ENCODE measurements at regions not wholly inside any gene's neighbourhood (a gene's known extent, or its start where the extent isn't known, plus 50 kb on each side); places are given as distances from the start of the nearest gene placed in this dataset.
"Not testable (repeated sequence)": the region's sequence is repeated elsewhere in the genome, so short reads cannot be mapped to it uniquely, and the experiment has no call there.

DNA sequence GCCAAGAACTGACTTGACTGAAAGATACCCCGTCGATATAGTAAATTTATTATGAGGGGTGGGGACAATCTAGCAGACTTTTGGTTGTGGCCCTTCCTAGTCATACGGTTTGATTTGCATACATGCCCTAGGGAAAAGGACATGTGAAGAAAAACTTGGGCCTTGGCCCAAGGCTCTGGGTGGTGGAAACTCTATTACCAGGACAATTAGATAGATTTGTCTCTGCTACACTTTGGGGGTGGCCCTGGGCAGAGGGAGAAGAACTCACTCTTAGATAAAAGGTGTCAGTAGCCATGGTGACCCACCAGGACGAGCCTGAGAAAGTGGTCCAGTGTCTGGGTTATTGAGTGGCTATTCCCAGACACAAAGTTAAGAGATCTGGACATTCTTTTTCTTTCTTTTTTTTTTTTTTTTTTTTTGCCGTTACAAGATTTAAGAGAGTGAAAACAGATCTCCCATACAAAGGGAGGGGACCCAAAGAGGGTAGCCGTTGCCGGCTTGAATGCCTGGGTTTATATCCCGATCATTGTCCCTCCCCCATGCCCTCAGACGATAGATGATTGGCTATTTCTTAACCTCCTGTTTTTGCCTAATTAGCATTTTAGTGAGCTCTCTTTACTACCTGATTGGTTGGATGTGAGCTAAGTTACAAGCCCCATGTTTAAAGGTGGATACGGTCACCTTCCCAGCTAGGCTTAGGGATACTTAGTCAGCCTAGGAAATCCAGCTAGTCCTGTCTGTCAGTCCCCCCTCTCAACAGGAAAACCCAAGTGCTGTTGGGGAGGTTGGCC is 96.4 kb upstream of the SMAD3 start:
- no peak for FAIRE-seq

DNA sequence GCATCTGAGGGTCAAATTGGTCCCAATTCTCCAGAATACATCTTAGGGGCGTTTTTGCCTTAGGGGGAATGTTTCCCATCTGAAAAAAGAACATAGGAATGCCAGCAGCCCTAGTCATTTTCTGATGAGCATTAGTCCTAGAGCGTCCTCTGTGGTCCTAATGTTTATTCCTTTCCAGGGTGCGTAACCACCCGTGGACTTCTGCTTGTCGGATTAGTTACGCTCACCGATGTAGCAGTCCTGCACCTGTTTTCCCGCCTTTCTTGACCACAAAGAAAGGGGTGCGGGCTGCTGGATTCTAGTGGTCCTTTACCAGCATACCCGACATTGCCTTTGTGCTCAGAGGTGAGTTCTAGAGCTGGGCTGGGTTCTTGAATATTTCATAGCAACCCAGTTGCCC is 91.3 kb upstream of the SMAD3 start:
- FAIRE-seq = not testable (repeated sequence)

DNA sequence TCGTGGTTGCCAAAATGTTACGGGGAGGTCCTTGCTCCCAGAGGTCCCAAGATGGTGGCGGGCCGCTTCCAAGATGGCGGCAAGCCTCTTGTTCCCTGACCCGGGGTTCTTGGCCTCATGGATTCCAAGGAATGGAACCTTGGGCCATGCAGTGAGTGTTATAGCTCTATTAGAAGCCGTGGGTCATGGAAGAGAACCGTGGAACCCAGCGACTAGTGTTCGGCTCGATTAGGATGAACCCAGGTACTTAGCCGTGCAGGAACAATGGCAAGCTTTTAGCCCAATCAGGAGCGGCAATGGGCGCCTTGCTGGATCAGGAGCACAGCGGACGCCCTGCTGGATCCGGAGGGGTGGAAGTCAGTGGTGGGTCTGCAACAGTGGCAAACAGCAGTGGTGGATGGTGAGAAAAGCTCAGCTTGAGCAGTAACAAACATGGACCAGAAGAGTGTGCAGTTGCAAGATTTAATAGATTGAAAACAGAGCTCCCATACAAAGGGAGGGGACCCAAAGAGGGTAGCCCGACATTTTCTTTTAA is 89.2 kb upstream of the SMAD3 start:
- not testable (repeated sequence) for FAIRE-seq

DNA sequence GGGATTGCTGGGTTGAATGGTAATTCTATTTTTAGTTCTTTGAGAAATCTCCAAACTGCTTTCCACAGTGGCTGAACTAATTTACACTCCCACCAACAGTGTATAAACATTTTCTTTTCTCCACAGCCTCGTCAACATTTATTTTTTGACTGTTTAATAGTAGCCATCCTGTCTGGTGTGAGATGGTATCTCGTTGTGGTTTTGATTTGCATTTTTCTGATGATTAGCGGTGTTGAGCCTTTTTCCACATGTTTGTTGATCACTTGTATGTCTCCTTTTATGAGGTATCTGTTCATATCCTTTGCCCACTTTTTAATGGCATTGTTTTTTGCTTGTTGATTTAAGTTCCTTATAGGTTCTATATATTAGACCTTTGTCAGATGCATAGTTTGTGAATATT is 85.1 kb upstream of the SMAD3 start:
- FAIRE-seq = not testable (repeated sequence)

DNA sequence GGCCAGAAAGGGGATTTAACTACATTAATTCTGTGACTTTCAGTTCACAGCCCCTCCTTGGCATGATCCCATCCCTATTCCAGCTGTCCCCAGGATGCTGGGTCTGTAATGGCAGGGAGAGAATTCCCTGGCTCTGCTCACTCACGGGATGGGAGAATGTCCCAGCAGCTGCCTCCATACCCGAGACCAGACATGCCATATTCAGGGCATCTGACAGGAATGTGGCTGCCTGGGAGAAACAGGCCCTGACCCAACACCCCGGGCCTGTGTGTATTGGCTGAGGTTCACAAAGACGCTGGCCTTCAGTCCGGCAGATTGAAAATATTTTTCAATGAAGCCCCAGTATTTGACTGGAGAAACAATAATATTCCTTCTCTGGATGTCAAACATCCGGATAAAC is 83.6 kb upstream of the SMAD3 start:
- no peak for FAIRE-seq

DNA sequence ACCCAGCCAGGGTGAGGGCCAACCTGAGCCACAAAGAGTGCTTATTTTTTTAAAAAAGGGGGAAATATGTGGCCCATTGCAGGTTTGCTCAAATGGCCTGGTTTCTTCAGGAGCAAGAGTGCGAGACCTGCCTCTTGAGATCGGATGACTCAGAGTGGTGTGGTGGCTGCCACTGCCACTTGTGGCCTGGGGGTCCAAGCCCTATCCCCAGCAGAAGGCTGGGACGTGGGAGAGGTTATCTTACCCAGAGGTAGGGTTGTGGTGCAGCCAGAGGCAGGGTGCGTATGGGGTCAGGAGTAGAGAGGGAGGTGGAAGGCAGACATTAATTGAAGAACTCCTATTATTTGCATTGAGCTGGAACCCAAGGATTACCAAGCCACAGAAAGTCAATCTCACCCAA is 83.2 kb upstream of the SMAD3 start:
- no peak for FAIRE-seq

DNA sequence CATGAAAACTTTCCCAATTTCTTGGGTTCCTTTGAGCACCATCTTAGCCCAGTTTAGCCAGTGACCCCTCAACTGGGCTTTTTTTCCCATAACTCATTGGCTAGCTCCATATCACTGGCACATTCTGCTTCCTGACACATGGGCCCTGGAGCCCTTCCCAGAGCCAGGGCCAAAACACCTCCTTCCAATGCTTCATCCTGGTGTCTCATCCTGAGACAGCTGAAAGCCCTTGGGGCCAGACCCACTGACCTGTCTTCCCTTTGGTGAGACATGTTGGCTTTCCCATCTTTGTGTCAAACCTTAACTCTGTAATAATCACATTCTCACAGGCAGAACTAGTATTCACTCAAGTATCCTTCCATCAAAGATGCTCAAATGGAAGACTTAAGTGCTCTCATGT is 82.6 kb upstream of the SMAD3 start:
- FAIRE-seq = no peak

DNA sequence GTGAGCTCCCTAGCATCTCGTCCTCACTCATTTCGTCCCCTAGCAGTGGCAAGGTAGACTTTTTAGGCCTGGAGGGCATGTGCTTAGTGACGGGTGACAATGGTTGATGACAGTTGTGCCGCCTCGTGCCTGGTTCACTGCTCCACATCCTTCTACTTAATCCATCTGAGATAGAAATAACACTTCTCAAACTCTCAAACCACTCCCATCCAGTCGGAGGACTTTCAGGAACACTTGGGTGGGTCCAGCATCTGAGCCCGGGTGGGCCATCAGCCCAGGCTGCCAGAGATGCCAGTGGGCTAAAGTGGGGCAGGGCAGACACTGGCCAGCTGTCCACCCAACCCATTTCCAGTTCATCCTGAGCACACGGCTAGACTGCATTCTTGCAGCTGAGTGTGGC is 79.7 kb upstream of the SMAD3 start:
- FAIRE-seq = no peak

DNA sequence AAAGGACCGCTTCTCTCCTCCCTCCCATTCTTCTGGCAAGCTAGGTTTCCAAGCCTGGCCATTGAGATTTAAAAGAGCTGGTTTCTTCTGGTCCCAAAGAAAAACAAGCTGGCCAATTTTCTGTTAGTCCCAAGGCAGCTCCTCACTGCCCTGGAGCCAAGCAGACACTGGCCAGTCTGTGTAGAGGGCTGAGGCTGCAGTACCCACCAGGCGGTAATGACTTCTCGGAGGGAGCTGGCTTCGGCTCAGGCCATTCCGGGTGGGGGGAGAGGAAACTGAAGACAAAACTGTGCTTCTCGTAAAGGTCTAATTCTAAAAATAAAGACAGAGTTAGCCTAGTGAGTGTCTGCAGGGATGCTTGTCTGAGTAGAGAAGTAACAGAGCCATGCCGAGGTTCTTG is 78.5 kb upstream of the SMAD3 start:
- FAIRE-seq = no peak

DNA sequence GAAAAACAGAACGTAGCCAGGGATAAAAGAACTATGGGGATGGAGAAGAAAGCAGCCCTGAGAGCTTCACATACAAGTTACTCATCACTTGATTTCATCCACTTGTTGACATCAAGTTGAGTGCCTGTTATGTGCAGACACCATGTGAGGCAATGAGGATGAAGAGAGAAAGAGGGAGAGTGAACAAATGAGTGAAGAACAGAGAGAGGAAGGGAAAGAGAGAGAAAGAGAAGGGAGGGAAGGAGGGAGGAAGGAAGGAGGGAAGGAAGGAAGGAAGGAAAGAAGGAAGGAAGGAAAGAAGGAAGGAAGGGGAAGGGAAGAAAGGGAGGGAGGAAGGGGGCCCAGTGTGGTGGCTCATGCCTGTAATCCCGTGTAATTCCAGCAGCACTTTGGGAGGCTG is 72.3 kb upstream of the SMAD3 start:
- no peak for FAIRE-seq

DNA sequence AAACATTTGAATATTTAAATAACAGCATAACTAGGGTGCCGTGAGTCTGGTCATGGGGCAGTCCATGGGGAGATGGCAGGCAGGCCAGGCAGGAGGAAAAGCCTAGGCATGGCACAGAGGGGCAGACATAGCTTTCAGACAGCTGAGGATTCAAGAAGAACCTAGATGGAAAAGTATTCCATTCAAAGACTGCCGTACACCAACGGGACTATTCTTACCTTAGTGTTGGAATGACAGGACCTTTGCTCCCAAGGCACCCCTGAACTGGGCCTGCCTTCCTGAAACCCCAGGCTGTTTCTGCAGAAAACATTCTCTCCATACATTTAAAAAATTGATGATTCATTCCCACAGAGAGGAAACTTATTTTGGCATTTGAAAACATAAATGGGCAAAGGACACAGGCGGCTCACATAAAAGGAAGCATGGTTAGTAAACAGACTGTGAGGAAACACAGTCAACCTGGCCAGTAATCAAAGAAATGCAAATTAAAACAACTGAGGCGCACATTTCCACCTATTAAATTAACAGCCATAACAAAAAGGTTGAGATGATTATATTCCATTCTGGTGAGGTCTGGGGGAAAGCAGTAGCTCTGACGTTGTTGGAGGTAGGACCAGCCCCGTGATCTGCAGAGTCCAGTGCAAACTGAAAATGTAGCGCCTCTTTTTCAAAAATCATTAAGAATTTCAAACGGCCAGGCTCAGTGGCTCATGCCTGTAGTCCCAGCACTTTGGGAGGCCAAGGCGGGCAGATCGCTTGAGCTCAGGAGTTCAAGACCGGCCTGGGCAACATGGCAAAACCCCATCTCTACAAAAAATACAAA is 71.3 kb upstream of the SMAD3 start:
- no peak for FAIRE-seq

DNA sequence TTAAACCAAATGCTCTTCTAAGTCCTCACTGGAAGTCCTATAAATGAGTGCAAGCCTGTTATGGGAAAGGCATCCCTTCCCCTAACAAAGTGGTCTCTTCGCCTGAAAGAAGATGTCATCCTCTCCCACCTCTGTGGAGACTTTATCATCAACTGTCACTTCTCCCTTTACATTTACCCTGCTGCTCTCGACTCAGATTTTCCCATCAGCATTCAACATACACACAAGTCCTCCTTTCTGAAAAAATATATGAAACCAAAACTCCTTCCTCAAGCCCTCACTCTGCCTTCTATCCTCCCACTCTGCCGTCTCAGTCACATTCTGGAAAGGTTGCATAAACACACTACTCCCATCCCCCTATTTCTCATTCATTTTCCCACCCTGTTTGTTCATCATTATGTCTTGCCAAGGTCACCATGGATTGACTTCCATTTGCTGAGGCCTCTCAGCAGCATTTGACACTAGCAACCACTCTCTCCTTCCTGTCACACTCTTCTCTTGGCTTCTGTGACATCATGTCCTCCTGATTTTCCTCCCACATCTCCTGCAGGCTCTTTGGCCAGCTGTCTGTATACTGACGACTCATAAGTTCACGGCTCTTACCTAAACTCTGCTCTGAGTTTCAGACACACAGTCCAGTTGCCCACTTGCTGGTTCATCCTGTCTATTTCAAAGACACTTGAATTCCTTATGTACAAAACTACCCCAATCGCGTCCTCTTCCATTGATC is 70.3 kb upstream of the SMAD3 start:
- FAIRE-seq = no peak

DNA sequence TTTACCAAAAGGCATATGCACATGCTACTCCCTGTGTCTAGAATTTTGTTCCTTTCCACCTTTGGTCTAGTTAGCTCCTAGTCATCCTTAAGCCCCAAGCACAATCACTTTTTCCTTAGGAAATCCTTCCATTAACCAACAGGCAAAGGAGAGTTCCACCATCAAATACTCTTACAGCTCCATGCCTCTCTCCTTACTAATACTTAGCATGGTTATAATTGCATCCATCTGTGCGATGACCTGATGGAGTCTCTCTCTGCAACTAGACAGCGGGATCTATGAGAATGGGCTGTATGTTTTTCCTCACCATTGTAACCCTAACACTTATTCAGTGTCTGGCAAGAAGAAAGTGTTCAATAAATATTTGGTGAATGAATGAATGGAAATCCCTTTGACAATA is 69.3 kb upstream of the SMAD3 start:
- FAIRE-seq = no peak

DNA sequence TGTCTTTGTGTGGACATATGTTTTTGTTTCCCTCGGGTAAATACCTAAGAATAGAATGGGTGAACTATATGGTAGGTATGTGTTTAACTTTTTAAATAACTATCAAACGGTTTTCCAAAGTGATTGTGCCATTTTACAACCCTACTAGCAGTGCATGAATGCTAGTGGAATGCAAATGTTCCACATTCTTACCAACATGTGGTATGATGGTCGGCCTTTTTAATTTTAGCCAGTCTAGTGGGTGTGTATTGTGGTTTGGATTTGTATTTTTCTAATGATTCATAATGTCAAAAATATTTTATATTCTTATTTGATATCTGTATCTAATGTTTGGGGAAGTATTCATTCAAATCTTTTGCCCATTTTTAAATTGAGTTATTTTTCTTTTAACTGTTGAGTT is 68.2 kb upstream of the SMAD3 start:
- no peak for FAIRE-seq

DNA sequence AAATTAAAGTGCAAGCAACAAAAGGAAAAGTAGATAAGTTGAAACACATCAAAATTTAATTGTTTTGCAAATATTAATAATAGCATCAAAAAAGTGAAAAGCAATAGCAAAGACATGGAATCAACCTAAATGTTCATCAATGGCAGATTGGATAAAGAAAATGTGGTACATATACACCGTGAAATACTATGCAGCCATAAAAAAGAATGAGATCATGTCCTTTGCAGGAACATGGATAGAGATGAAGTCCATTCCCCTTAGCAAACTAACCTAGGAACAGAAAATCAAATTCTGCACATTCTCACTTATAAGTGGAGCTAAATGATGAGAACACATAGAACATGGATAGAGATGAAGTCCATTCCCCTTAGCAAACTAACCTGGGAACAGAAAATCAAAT is 67.2 kb upstream of the SMAD3 start:
- not testable (repeated sequence) for FAIRE-seq

DNA sequence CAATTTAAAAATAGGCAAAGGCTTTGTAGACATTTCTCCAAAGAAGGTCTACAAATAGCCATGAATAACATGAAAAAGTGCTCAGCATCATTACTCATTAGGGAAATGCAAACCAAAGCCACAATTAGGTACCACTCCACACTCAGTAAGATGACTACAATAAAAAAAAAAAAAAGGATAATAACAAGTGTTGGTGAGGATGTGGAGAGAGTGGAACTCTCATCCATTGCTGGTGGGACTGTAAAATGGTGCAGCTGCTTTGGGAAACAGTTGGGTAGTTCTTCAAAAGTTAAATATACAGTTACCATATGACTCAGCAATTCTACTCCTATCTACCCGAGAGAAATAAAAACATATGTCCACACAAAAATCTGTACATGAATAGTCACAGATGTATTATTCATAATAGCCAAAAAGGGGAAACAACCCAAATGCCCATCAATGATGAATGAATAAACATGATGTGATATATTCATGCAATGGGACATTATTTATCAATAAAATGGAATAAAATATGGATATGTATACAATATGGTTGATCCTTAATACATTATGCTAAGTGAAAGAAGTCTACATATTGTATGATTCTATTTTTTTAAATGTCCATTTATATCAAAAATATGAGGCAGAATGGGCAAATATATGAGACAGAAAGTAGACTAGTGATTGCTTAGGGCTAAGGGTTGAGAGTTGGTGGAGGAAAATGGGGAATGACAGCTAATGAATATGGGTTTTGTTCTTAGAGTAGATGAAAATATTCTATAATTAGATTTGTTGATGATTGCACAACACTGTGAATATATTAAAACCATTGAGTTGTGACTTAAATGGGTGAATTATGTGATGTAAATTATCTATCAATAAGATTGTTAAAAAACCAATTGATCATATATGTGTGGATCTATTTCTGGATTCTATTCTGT is 66.1 kb upstream of the SMAD3 start:
- no peak for FAIRE-seq

DNA sequence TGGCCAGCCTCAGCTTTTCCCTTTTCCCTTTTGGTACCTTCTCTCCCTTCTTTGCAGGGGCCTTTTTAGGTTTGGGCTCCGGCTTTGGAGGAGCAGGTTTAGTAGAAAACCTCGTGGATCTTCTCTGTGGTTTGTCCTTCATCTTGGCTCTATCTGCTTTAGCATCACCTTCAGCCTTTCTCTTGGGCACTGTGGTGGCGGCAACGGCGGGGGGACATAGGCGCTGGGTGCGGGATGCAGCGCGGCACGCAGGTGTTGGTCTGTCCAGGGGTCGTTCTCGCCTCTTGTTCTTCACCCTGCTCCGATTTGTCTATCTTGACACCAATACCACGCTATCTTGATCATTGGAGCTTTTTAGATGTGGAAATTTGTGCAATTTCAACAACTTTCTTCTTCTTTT is 64.5 kb upstream of the SMAD3 start:
- FAIRE-seq = no peak

DNA sequence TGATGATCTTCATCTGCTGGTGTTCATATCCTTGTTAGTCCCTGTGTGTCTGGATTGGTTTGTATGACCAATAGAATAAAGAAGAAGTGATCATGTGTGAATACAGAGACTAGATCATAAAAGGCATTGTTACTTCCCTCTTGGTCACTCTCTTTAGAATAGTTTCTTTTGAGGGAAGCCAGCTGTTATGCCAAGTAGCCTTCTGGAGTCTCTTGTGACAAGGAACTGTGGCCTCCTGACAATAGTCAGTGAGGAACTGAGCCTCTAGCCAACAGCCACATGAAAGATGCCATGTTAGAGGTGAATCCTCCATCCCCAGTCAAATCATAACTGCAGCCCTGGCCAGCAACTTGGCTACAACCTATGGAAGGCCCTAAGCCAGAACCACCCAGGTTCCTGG is 63.0 kb upstream of the SMAD3 start:
- no peak for FAIRE-seq

DNA sequence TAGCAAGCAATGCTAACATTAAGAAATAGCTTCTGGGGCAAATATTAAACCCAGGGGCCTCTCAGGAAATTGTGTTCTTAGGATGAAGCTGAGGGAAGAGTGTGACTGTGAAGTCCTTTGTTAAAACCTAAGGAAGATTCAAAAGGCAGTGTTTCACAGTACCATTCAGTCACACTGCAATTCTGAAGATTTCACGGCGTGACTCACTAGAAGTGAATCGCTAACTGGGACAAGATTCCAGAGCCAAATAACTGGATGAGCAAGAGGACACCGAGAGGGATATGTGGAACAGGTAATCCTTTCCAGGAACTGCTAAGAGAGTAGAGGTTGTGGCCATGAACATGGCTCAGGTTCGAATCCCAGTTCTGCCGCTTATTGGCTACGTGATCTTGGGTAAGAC is 61.8 kb upstream of the SMAD3 start:
- FAIRE-seq = no peak

DNA sequence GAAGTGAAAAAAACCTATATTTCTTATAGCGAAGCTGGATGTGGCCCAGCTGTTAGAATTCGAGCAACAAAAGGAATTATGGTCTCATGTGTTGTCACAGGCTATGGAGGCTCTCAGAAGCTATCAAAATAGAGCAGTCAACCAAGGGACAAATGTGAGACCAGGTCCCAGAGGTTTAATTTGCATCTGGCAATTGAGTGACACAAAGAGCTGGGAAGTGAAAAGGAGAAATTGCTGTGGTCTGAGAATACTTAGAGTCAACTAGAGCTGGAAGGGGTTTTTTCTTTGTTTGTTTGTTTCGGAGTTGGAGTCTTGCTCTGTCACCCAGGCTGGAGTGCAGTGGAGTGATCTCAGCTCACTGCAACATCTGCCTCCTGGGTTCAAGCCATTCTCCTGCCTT is 61.3 kb upstream of the SMAD3 start:
- no peak for FAIRE-seq

DNA sequence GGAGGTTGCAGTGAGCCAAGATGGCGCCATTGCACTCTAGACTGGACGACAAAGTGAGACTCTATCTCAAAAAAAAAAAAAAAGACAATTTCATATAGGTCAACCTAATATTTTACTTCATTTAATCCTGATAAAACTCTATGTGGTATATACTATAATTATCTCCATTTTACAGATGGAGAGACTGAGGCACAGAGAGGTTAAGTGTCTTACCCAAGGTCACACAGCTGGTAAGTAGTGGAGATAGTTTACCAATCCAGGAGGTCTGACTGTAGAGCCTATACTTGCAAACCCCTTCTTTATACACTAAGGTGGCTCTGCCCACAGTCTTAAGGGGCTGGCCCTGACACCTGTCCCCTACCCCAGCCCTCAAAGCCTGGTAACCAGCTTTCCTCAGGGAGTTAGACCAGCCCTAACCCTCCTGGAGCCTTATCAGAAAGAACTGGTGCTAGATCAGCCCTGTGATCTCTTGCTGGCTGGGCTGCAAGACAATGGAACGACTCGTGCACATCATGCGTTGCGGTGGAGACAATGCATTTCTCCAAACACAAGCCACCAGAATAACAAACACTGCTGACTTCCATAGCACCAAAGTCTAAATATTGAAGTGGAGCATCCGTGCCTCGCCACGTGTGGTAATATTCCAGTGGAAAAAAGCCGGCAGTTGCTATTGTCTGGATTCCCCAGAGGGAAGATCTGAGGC is 60.0 kb upstream of the SMAD3 start:
- no peak for FAIRE-seq

Measured in TTC549 (cell line).